Hematopoietic multipotent progenitor cell treated with erythropoietin and hydrocortisone succinate and interleukin-3 and kit ligand, for 4 days (in vitro differentiated cells): ENCODE measurements at regions not wholly inside any gene's neighbourhood (a gene's known extent, or its start where the extent isn't known, plus 50 kb on each side); places are given as distances from the start of the nearest gene placed in this dataset.
A peak's percentile ranks its signal among the peaks of the same experiment; 100 is the strongest.

Source experiments
- DNase-seq: peaks from one replicate; pipeline ENCODE4 v3.0.0-alpha.2; 2015

GRCh38 chr6:138580040-138580439, 80.7 kb upstream of the NHSL1 start:
- no peak for DNase-seq

- DNase-seq, result no peak
Observed at GRCh38 chr6:138580801-138581200, 81.5 kb upstream of the NHSL1 start.

- DNase-seq, result no peak
Observed at GRCh38 chr6:138582573-138582972, 83.3 kb upstream of the NHSL1 start.

GRCh38 chr6:138586638-138587037, 87.3 kb upstream of the NHSL1 start:
- DNase-seq, result no peak

GRCh38 chr6:138588805-138589434, 89.6 kb upstream of the NHSL1 start:
- DNase-seq, result peak; percentile 84

- DNase-seq, result peak; percentile 76
Observed at GRCh38 chr6:138590796-138591709, 91.8 kb upstream of the NHSL1 start.

- peak; percentile 78 for DNase-seq
Observed at GRCh38 chr6:138592749-138593123, 93.4 kb upstream of the NHSL1 start.

- peak; percentile 74 for DNase-seq
Observed at GRCh38 chr6:138593124-138593877, 94.0 kb upstream of the NHSL1 start.

- DNase-seq, result no peak
Observed at GRCh38 chr6:138593909-138594757, 94.8 kb upstream of the NHSL1 start.

GRCh38 chr6:138594758-138595140, 95.5 kb upstream of the NHSL1 start:
- DNase-seq, result peak; percentile 10

GRCh38 chr6:138596126-138596525, 96.8 kb upstream of the NHSL1 start:
- no peak for DNase-seq

GRCh38 chr6:138596591-138596990, 97.3 kb upstream of the NHSL1 start:
- DNase-seq, result no peak

- DNase-seq, result no peak
Observed at GRCh38 chr6:138597336-138597735, 98.0 kb upstream of the NHSL1 start.

GRCh38 chr6:138598562-138599173, 99.4 kb upstream of the NHSL1 start:
- no peak for DNase-seq

- DNase-seq, result no peak
Observed at GRCh38 chr6:138600261-138600660, 101.0 kb upstream of the NHSL1 start.

- no peak for DNase-seq
Observed at GRCh38 chr6:138600726-138601125, 101.4 kb upstream of the NHSL1 start.

GRCh38 chr6:138601128-138601527, 101.8 kb upstream of the NHSL1 start:
- no peak for DNase-seq

GRCh38 chr6:138605958-138606357, 106.7 kb upstream of the NHSL1 start:
- DNase-seq, result no peak

- no peak for DNase-seq
Observed at GRCh38 chr6:138607478-138608433, 108.5 kb upstream of the NHSL1 start.

- DNase-seq, result no peak
Observed at GRCh38 chr6:138608896-138609295, 109.6 kb upstream of the NHSL1 start.
